NT2/D1 (cell line): ENCODE measurements at regions not wholly inside any gene's neighbourhood (a gene's known extent, or its start where the extent isn't known, plus 50 kb on each side); places are given as distances from the start of the nearest gene placed in this dataset.
"Not testable (repeated sequence)": the region's sequence is repeated elsewhere in the genome, so short reads cannot be mapped to it uniquely, and the experiment has no call there.

ENCODE experiments used
- DNase-seq: peaks from one replicate; pipeline ENCODE4 v3.0.0-alpha.2; 2011; ENCODE audit warnings: low read depth, low spot score
- H3K27me3 ChIP-seq: 2 replicates; pipeline ENCODE4 v1.6.0; 2011; ENCODE audit warnings: mild to moderate bottlenecking; ENCODE audit not compliant: insufficient read length, insufficient read depth
- H3K36me3 ChIP-seq: 2 replicates; pipeline ENCODE4 v1.6.1; 2011; ENCODE audit warnings: mild to moderate bottlenecking, low read length, mixed read lengths; ENCODE audit not compliant: insufficient read depth, insufficient read length
- H3K4me1 ChIP-seq: 2 replicates; pipeline ENCODE4 v1.5.1; 2011; ENCODE audit not compliant: insufficient read depth, insufficient read length
- H3K4me3 ChIP-seq: 2 replicates; pipeline ENCODE4 v1.5.1; 2011; ENCODE audit warnings: low read depth; ENCODE audit not compliant: insufficient read length
- H3K9ac ChIP-seq: 2 replicates; pipeline ENCODE4 v1.6.0; 2011; ENCODE audit warnings: low read depth; ENCODE audit not compliant: insufficient read length
- H3K9me3 ChIP-seq: 2 replicates; pipeline ENCODE4 v1.5.1; 2011; ENCODE audit warnings: mild to moderate bottlenecking, low read length; ENCODE audit not compliant: insufficient read depth
- SUZ12 ChIP-seq: IDR thresholded peaks from 2 replicates; pipeline ENCODE4 v1.6.1; 2011; ENCODE audit not compliant: insufficient read length, insufficient read depth; ENCODE audit errors: extremely low read depth
- YY1 ChIP-seq: IDR thresholded peaks from 2 replicates; pipeline ENCODE4 v1.6.1; 2011; ENCODE audit not compliant: insufficient read length, insufficient read depth
- ZNF274 ChIP-seq: IDR thresholded peaks from 2 replicates; pipeline ENCODE4 v1.6.1; 2011; ENCODE audit warnings: mild to moderate bottlenecking, low read depth, low read length

- TF ChIP-seq YY1, result no peak
- no peak for TF ChIP-seq SUZ12
- no peak for TF ChIP-seq ZNF274
- peaks cover 10% of the 10 kb centered on the region for H3K4me1 ChIP-seq
- peaks cover 2% of the 10 kb centered on the region for H3K27me3 ChIP-seq
- H3K9ac ChIP-seq, result no peak overlapping the region
- no peak overlapping the region for H3K4me3 ChIP-seq
- H3K36me3 ChIP-seq, result no peaks in the 10 kb centered on the region
- DNase-seq, result no peak
- H3K9me3 ChIP-seq, result no peaks in the 10 kb centered on the region
Observed at GRCh38 chr4:3615386-3616286, 83.4 kb upstream of the LRPAP1 start.

- Histone ChIP-seq H3K9me3 (no peaks in the 10 kb centered on the region), H3K27me3 (peaks cover 2% of the 10 kb centered on the region), H3K4me1 (peaks cover 10% of the 10 kb centered on the region), H3K4me3 (no peak overlapping the region), H3K9ac (no peak overlapping the region), H3K36me3 (no peaks in the 10 kb centered on the region)
- no peak for TF ChIP-seq YY1
- no peak for TF ChIP-seq ZNF274
- TF ChIP-seq SUZ12, result no peak
- no peak for DNase-seq
Observed at GRCh38 chr4:3614731-3614980, 82.4 kb upstream of the LRPAP1 start.

- Histone ChIP-seq H3K9ac (peak overlapping the region; percentile 66), H3K4me3 (no peak overlapping the region), H3K27me3 (peaks cover 2% of the 10 kb centered on the region), H3K36me3 (no peaks in the 10 kb centered on the region), H3K9me3 (no peaks in the 10 kb centered on the region), H3K4me1 (peaks cover 10% of the 10 kb centered on the region)
- no peak for TF ChIP-seq ZNF274
- TF ChIP-seq SUZ12, result no peak
- no peak for TF ChIP-seq YY1
- no peak for DNase-seq
Observed at GRCh38 chr4:3613967-3614730, 81.9 kb upstream of the LRPAP1 start.

GRCh38 chr4:3612934-3613333, 80.7 kb upstream of the LRPAP1 start:
- no peaks in the 10 kb centered on the region for H3K36me3 ChIP-seq
- H3K9ac ChIP-seq, result no peak overlapping the region
- no peaks in the 10 kb centered on the region for H3K9me3 ChIP-seq
- H3K27me3 ChIP-seq, result peaks cover 2% of the 10 kb centered on the region
- H3K4me3 ChIP-seq, result no peak overlapping the region
- TF ChIP-seq YY1 (no peak), SUZ12 (no peak), ZNF274 (no peak)
- H3K4me1 ChIP-seq, result peaks cover 10% of the 10 kb centered on the region
- no peak for DNase-seq

GRCh38 chr4:3612281-3612680, 80.1 kb upstream of the LRPAP1 start:
- Histone ChIP-seq H3K4me3 (no peak overlapping the region), H3K4me1 (peaks cover 12% of the 10 kb centered on the region), H3K36me3 (no peaks in the 10 kb centered on the region), H3K9me3 (no peaks in the 10 kb centered on the region), H3K27me3 (peaks cover 2% of the 10 kb centered on the region), H3K9ac (no peak overlapping the region)
- DNase-seq, result no peak
- TF ChIP-seq SUZ12, result no peak
- no peak for TF ChIP-seq YY1
- no peak for TF ChIP-seq ZNF274

GRCh38 chr4:3611778-3612177, 79.6 kb upstream of the LRPAP1 start:
- no peak overlapping the region for H3K9ac ChIP-seq
- no peak for DNase-seq

GRCh38 chr4:3610851-3611250, 78.6 kb upstream of the LRPAP1 start:
- H3K4me3 ChIP-seq, H3K36me3 ChIP-seq, H3K9ac ChIP-seq, H3K27me3 ChIP-seq, H3K9me3 ChIP-seq, DNase-seq: not testable (repeated sequence)
- H3K4me1 ChIP-seq, result peaks cover 12% of the 10 kb centered on the region

More at GRCh38 chr4:3611778-3612177, 79.6 kb upstream of the LRPAP1 start:
- TF ChIP-seq YY1 (no peak), SUZ12 (no peak), ZNF274 (no peak)
- H3K27me3 ChIP-seq, result peaks cover 2% of the 10 kb centered on the region
- H3K9me3 ChIP-seq, result no peaks in the 10 kb centered on the region
- H3K36me3 ChIP-seq, result no peaks in the 10 kb centered on the region
- H3K4me3 ChIP-seq, result no peak overlapping the region
- peaks cover 12% of the 10 kb centered on the region for H3K4me1 ChIP-seq

GRCh38 chr4:3609905-3610304, 77.7 kb upstream of the LRPAP1 start:
- not testable (repeated sequence) for H3K9ac ChIP-seq, H3K27me3 ChIP-seq, DNase-seq, H3K4me3 ChIP-seq, H3K9me3 ChIP-seq, H3K36me3 ChIP-seq
- peaks cover 12% of the 10 kb centered on the region for H3K4me1 ChIP-seq
